ENCODE measurements at regions not wholly inside any gene's neighbourhood (a gene's known extent, or its start where the extent isn't known, plus 50 kb on each side); places are given as distances from the start of the nearest gene placed in this dataset.

DNA sequence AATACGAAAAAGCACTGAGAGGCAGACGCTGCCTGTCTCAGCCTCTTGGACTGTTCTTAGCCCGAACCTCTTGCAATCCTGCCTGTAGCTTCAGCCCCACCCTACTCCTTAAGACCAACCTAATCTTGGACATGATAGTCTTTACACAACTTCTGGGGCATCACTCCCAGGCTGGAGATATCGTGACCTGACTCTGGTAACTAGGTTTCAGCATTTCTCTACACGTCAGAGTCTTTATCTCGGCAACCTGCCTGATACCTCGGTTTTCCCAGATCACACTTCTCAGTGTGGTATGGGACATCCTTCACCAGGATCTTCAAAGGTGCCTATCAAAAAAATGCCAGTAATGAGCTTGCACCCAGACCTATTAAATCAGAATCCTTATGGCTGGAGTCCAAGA lies 590.2 kb upstream of the KCNMB2 start:
- TF ChIP-seq CTCF (IDR thresholded peaks at IDR 0.05) (no peak), POLR2A (IDR thresholded peaks at IDR 0.05; ENCODE audit: low read depth) (no peak), EP300 (IDR thresholded peaks at IDR 0.05) (no peak)
